Stimulated activated naive CD8-positive, alpha-beta T cell treated with anti-CD3 and anti-CD28 coated beads, Interleukin-15, amount 100 ng/mL, for 72 hours (primary cell): ENCODE measurements at regions not wholly inside any gene's neighbourhood (a gene's known extent, or its start where the extent isn't known, plus 50 kb on each side); places are given as distances from the start of the nearest gene placed in this dataset.
"Not testable (repeated sequence)": the region's sequence is repeated elsewhere in the genome, so short reads cannot be mapped to it uniquely, and the experiment has no call there.

Source experiments
- ATAC-seq: fragments of 150-1000 bp; cut with Tn5 transposase; 2 replicates; pipeline ENCODE4 v1.10.0; 2021; ENCODE audit warnings: mild to moderate bottlenecking, moderate library complexity
- DNase-seq, 2 donors: peaks; one replicate each; pipeline ENCODE4 v3.0.0; 2021 to 2022
- H3K27ac Mint-ChIP-seq, 2 donors: one replicate each; pipeline ENCODE4 v1.8.0; 2022; ENCODE audit warnings: mild to moderate bottlenecking in 2 of 2, mixed read lengths in 2 of 2, moderate library complexity in 2 of 2
- H3K27me3 Mint-ChIP-seq: one replicate; pipeline ENCODE4 v1.8.0; 2022; ENCODE audit warnings: mixed read lengths
- H3K4me1 Mint-ChIP-seq: one replicate; pipeline ENCODE4 v1.8.0; 2022; ENCODE audit warnings: mild to moderate bottlenecking, mixed read lengths
- H3K4me3 Mint-ChIP-seq, 2 donors: one replicate each; pipeline ENCODE4 v1.8.0; 2022; ENCODE audit warnings: mild to moderate bottlenecking in 2 of 2, mixed read lengths in 2 of 2, moderate library complexity in 1 of 2
- H3K9me3 Mint-ChIP-seq, 2 donors: one replicate each; pipeline ENCODE4 v1.8.0; 2022; ENCODE audit warnings: mixed read lengths in 2 of 2

GRCh38 chr13:50230662-50230978 is 215.4 kb downstream of the KCNRG start:
- ATAC-seq (no peak), DNase-seq (no peak)
- H3K4me1 Mint-ChIP-seq: peaks cover 54% of the 10 kb centered on the region
- H3K9me3 Mint-ChIP-seq: peaks cover 6 to 9% of the 10 kb centered on the region in 2 donors
- no peak overlapping the region for H3K4me3 Mint-ChIP-seq
- peaks cover 8% of the 10 kb centered on the region for H3K27me3 Mint-ChIP-seq
- H3K27ac Mint-ChIP-seq: no peak overlapping the region

GRCh38 chr13:50233574-50233973 is 218.3 kb downstream of the KCNRG start:
- H3K27me3 Mint-ChIP-seq, ATAC-seq, H3K27ac Mint-ChIP-seq, H3K9me3 Mint-ChIP-seq, DNase-seq, H3K4me3 Mint-ChIP-seq: not testable (repeated sequence)
- peaks cover 58% of the 10 kb centered on the region for H3K4me1 Mint-ChIP-seq

- Mint-ChIP-seq H3K9me3 (peaks cover 6 to 9% of the 10 kb centered on the region in 2 donors), H3K27me3 (peaks cover 16% of the 10 kb centered on the region), H3K4me1 (peaks cover 53% of the 10 kb centered on the region), H3K27ac (no peak overlapping the region), H3K4me3 (peak overlapping the region in 1 of 2 donors; percentile 19)
- no peak for DNase-seq
- ATAC-seq: no peak
These were observed 220.5 kb downstream of the KCNRG start for GRCh38 chr13:50235604-50236342.

- Mint-ChIP-seq H3K4me3 (peak overlapping the region in 1 of 2 donors; percentile 2), H3K27me3 (peaks cover 19% of the 10 kb centered on the region), H3K4me1 (peaks cover 45% of the 10 kb centered on the region), H3K27ac (peak overlapping the region; percentile 59 to 68), H3K9me3 (peaks cover 6 to 9% of the 10 kb centered on the region in 2 donors)
- DNase-seq: peak; percentile 70 to 71
- ATAC-seq: peak; percentile 98
These were observed 221.7 kb downstream of the KCNRG start for GRCh38 chr13:50236898-50237318.

GRCh38 chr13:50238922-50239321 is 223.7 kb downstream of the KCNRG start:
- H3K9me3 Mint-ChIP-seq: no peaks in the 10 kb centered on the region
- peaks cover 53% of the 10 kb centered on the region for H3K4me1 Mint-ChIP-seq
- peaks cover 17% of the 10 kb centered on the region for H3K27me3 Mint-ChIP-seq
- H3K4me3 Mint-ChIP-seq: no peak overlapping the region
- DNase-seq (no peak), ATAC-seq (peak; percentile 40)
- no peak overlapping the region for H3K27ac Mint-ChIP-seq

- peaks cover 19% of the 10 kb centered on the region for H3K27me3 Mint-ChIP-seq
- H3K27ac Mint-ChIP-seq: no peak overlapping the region
- no peak for ATAC-seq
- no peak for DNase-seq
- H3K4me3 Mint-ChIP-seq: no peak overlapping the region
- peaks cover 57% of the 10 kb centered on the region for H3K4me1 Mint-ChIP-seq
- H3K9me3 Mint-ChIP-seq: no peaks in the 10 kb centered on the region
These were observed 226.2 kb downstream of the KCNRG start for GRCh38 chr13:50241479-50241878.

GRCh38 chr13:50243931-50244330 is 228.7 kb downstream of the KCNRG start:
- DNase-seq (no peak), ATAC-seq (no peak)
- Mint-ChIP-seq H3K9me3 (no peaks in the 10 kb centered on the region), H3K4me1 (peaks cover 43% of the 10 kb centered on the region), H3K4me3 (no peak overlapping the region), H3K27ac (peak overlapping the region in 1 of 2 donors; percentile 45), H3K27me3 (peaks cover 28% of the 10 kb centered on the region)

GRCh38 chr13:50244355-50244712 is 229.1 kb downstream of the KCNRG start:
- Mint-ChIP-seq H3K4me1 (peaks cover 41% of the 10 kb centered on the region), H3K27ac (peak overlapping the region in 1 of 2 donors; percentile 72), H3K4me3 (peak overlapping the region in 1 of 2 donors; percentile 16), H3K27me3 (peaks cover 28% of the 10 kb centered on the region), H3K9me3 (no peaks in the 10 kb centered on the region)
- ATAC-seq (no peak), DNase-seq (no peak)

GRCh38 chr13:50244713-50245574 is 229.7 kb downstream of the KCNRG start:
- H3K4me3 Mint-ChIP-seq: peak overlapping the region in 1 of 2 donors; percentile 16
- peaks cover 40% of the 10 kb centered on the region for H3K4me1 Mint-ChIP-seq
- peaks cover 31% of the 10 kb centered on the region for H3K27me3 Mint-ChIP-seq
- no peaks in the 10 kb centered on the region for H3K9me3 Mint-ChIP-seq
- DNase-seq: peak; percentile 72 to 85
- H3K27ac Mint-ChIP-seq: peak overlapping the region in 1 of 2 donors; percentile 72
- ATAC-seq: peak; percentile 98

- no peaks in the 10 kb centered on the region for H3K9me3 Mint-ChIP-seq
- no peak for ATAC-seq
- DNase-seq: no peak
- H3K4me1 Mint-ChIP-seq: peaks cover 40% of the 10 kb centered on the region
- H3K27ac Mint-ChIP-seq: no peak overlapping the region
- H3K27me3 Mint-ChIP-seq: peaks cover 25% of the 10 kb centered on the region
- H3K4me3 Mint-ChIP-seq: no peak overlapping the region
These were observed 232.0 kb downstream of the KCNRG start for GRCh38 chr13:50247223-50247622.

- Mint-ChIP-seq H3K9me3 (no peaks in the 10 kb centered on the region), H3K27ac (no peak overlapping the region), H3K4me3 (no peak overlapping the region), H3K4me1 (peaks cover 34% of the 10 kb centered on the region), H3K27me3 (peaks cover 19% of the 10 kb centered on the region)
- no peak for DNase-seq
- no peak for ATAC-seq
These were observed 233.4 kb downstream of the KCNRG start for GRCh38 chr13:50248516-50249143.

GRCh38 chr13:50249144-50249521 is 233.9 kb downstream of the KCNRG start:
- Mint-ChIP-seq H3K9me3 (no peaks in the 10 kb centered on the region), H3K4me3 (no peak overlapping the region), H3K4me1 (peaks cover 29% of the 10 kb centered on the region), H3K27ac (no peak overlapping the region), H3K27me3 (peaks cover 19% of the 10 kb centered on the region)
- no peak for DNase-seq
- ATAC-seq: no peak

- Mint-ChIP-seq H3K27me3 (peaks cover 19% of the 10 kb centered on the region), H3K4me1 (peaks cover 16% of the 10 kb centered on the region), H3K27ac (no peak overlapping the region), H3K9me3 (no peaks in the 10 kb centered on the region), H3K4me3 (no peak overlapping the region)
- no peak for DNase-seq
- no peak for ATAC-seq
These were observed 235.2 kb downstream of the KCNRG start for GRCh38 chr13:50250401-50250800.

GRCh38 chr13:50255639-50256038 is 240.4 kb downstream of the KCNRG start:
- no peak overlapping the region for H3K4me3 Mint-ChIP-seq
- DNase-seq (no peak), ATAC-seq (peak; percentile 69)
- H3K27ac Mint-ChIP-seq: no peak overlapping the region
- peaks cover 16% of the 10 kb centered on the region for H3K27me3 Mint-ChIP-seq
- H3K9me3 Mint-ChIP-seq: no peaks in the 10 kb centered on the region
- H3K4me1 Mint-ChIP-seq: peaks cover 24% of the 10 kb centered on the region

- H3K27ac Mint-ChIP-seq, DNase-seq, H3K4me3 Mint-ChIP-seq: not testable (repeated sequence)
These were observed 241.5 kb downstream of the KCNRG start for GRCh38 chr13:50256536-50257321.

More at GRCh38 chr13:50256536-50257321, 241.5 kb downstream of the KCNRG start:
- ATAC-seq, H3K9me3 Mint-ChIP-seq: not testable (repeated sequence)
- peaks cover 26% of the 10 kb centered on the region for H3K27me3 Mint-ChIP-seq
- H3K4me1 Mint-ChIP-seq: peaks cover 24% of the 10 kb centered on the region
